HG03066 (cell line): ENCODE measurements at regions not wholly inside any gene's neighbourhood (a gene's known extent, or its start where the extent isn't known, plus 50 kb on each side); places are given as distances from the start of the nearest gene placed in this dataset.
"Not testable (repeated sequence)": the region's sequence is repeated elsewhere in the genome, so short reads cannot be mapped to it uniquely, and the experiment has no call there.

ENCODE experiments used
- ATAC-seq: cut with Tn5 transposase; IDR thresholded peaks from one replicate; pipeline ENCODE4 v1.9.1; 2021; ENCODE audit warnings: low read depth; ENCODE audit not compliant: unreplicated experiment

DNA sequence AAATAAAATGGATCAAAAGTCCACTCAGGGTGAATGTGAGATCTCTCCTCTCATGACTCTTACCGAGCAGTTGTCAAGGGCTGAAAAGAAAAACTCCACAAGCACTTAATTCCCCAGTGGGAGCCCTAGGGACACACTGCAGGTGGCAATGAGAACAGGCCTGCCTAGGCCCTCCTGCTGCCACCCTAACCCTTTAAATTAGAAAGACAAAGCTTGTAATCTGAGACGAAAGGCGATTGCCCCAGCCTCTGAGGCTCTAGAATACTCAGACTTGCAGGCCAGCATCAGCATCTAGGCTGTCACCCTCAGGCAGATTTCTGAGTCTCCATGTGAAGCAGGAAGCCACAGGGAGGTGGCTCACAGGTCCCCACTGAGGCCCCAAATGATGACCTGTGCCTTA is 457.0 kb upstream of the MYT1L start:
- no peak for ATAC-seq

DNA sequence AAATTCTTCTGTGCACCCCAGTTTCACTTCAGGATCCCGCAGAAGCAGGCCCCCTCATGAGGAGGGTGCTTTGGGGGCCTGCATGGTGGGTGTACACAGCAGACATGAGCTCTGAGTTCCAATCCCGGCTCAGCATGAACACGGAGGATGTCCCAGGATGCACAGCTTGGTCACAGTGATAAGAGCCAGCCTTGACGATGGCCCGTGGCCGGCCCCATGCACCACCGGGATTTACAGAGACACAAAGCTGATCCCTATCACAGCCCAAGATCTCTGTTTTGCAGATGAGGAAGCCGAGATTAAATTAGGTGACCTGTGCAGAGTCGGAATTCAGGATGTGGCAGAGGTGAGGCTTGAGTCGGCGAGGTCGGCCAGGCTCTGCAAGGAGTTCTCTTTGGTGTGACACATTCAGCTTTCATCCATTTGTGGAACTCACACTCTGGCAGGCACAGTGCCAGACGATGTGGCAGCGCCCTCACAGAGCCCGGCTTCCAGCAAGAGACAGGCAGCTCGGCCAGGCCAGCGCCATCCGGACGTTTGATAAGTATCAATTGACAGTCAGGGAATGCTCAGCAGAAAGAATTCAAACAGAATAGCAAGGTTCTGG is 456.3 kb upstream of the MYT1L start:
- ATAC-seq: no peak

DNA sequence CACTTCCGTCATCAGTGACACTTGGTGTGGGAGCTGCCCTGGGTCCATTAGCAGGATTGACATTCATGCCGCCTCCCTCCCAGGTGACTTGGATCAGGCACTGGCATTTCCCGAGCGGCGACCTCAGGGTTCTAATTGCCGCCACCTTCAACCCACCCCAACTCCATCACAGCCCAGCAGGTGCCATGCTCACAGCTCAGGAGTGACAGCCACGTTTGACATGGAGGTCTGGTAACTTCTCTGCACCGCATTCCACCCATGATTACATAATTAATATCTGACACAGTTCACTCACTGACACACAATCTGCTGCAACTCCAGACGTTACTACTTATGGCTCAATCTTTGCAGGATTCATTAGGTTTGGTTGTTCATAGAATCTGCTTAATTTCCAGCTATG is 450.9 kb upstream of the MYT1L start:
- ATAC-seq: no peak

DNA sequence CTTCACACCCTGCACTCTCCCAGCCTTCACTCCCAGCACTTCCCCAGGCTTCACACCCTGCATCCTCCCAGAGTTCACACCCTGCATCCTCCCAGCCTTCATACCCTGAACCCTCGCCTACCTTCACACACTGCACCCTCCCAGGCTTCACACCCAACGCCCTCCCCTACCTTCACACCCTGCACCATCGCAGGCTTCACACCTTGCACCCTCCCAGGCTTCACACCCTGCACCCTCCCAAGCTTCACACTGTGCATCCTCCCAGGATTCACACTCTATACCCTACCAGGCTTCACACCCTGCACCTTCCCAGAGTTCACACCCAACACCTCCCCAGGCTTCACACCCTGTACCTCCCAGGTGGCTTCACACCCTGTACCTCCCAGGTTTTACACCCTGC is 448.7 kb upstream of the MYT1L start:
- ATAC-seq: no peak

DNA sequence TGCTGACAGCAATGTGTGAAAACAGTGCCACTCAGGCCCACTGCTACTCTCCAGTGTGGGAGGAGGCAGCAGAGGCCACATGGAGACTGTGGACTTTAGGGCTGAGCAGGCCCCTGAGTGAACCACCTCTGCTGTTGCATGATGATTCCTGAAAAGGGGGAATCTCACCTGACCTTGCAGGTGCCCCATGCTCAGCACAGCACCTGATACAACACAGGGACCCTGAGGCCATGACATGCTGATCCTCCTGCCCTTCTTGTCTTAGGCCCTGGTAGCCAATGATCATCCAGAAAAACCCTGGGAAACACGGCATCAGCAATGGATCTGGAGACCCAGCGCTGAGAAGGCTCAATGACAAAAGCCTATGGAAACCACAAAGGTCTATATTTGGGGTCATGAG is 446.8 kb upstream of the MYT1L start:
- no peak for ATAC-seq

DNA sequence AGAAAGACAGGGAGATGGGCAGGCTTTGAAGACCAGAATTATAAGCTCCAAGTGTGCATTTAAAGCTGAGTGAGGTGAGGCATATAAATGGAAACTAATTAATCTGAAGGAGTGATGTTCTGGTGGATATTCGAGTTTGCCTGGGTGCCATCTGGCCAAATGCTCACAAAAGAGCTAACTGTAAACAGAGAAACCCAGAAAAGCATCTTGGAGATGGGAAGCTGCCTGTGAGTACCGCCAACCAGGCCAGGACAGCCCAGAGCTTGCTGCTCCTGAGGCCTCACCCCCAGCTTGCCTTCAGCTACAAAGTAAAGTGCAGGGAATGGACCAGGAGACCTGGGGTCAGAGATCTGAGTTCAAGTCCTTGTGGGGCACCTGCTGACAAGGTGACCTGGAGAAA is 446.1 kb upstream of the MYT1L start:
- ATAC-seq: no peak

DNA sequence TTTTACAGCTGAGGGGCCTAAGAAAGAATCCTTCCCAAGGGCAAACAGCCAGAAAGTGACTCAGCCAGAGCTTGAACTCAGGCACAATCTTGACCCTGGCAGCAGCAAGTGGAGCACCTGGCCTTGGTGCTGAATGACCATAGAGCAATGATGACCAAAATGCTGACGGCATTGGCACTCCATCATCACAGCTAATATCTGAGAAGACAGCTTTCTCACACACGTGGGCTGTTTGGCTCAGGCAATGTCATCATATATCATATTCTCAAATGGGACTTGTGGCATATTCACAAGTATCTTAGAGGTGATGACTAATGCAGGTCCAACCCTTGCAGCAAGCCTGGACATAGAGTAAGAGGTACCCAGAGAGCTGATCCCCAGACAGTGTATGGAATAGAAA is 443.9 kb upstream of the MYT1L start:
- no peak for ATAC-seq

DNA sequence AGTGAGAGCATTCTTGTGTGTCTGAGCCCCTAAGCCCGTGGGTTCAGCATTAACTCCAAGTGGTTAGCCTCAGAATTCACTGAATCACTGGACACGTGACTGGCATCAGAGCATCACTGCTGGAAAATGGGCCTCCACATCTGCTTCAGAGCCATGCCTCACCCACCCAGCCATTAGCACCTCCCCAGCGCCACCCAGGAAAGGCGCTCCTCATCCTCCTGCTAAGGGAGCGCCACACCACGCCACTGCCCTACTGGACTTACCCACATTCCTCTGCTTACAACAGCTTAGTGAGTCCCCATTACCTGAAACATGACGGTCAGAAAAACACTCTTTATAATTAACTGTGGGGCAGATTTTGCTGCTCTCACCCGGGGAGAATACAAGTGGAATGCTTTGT is 442.6 kb upstream of the MYT1L start:
- no peak for ATAC-seq

DNA sequence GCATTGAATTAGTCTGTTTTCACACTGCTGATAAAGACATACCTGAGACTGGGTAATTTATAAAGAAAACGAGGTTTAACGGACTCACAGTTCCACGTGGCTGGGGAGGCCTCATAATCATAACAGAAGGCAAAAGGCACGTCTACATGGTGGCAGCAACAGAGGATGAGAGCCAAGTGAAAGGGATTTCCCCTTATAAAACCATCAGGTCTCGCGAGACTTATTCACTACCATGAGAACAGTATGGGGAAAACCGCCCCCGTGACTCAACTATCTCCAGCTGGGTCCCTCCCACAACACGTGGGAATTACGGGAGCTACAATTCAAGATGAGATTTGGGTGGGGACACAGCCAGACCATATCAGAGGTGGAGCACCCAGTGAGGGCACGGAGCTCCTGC is 442.0 kb upstream of the MYT1L start:
- ATAC-seq: not testable (repeated sequence)

DNA sequence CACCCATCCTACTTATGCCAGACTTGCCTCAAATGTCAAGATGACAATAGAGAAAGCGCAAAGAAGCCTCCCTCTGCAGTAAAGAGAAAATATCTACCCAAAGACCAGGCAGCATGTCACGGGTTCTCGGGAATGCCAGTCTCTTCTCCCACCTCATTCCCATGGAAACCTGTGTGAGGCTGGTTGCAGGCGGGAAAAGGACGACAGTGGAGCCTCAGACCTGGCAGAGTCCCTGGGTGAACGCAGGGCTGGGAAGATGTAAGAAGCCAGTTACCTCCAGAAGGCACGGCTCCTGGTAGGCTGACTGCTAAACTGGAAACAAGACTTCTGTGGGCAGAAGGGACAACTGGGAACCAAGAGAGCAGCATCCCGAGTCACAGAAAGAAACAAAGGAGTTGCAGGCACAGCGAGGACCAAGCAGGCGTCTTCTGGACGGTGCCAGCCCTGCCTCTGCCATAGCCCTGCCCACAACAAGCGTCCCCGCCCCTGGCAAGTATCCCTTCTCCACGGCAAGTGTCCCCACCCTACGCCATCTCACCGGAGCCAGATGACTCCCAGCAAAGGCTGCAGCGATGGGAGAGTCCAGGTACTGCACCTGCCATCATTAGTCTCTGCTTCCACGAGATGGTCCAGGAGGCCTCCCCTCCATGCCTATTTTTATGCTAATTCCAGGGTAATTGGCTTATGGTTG is 440.8 kb upstream of the MYT1L start:
- ATAC-seq: no peak

DNA sequence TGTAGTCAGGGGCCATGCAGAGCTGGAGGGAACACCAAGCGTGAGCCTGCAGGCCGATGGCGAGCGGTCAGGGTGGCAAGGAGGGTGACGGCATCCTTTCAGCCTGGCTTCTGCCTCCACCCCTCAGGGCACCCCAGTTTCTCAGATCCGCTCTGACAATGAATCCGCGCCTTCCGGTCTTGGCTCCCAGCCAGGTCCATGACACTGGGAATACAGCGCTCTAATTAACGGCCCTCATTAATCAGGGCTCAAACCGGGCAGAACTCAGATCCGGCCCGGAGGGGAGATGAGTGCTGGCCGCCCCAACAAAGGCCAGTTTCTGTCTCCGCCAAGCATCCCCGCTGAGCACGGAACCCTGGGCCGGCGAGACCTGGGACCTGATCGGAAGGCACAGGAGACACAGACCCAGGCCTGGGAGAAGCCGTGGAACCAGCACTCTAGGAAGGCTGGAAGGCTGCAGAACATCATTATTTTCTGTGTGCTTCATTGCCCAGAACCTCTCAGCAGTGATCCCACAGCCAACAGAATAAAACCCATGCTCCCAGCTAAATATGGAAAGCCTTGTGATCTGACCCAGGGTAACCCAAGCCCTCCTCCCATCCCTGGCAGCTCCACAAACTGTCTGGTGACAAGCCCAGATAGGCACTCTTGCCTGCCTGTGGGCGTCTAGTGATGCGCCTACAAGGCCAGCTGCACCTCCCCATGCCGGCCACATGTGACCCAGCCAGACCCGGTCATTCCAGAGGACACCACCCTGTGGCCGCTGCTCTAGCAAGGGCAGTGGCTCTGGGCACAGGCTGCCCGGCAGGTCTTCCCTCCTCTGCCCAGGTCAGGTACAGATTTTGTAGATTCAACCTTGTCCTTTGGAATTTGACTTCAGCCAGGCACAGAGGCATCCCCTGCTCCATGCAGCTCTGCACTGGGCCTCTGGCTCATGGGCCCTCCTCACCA is 438.7 kb upstream of the MYT1L start:
- no peak for ATAC-seq

DNA sequence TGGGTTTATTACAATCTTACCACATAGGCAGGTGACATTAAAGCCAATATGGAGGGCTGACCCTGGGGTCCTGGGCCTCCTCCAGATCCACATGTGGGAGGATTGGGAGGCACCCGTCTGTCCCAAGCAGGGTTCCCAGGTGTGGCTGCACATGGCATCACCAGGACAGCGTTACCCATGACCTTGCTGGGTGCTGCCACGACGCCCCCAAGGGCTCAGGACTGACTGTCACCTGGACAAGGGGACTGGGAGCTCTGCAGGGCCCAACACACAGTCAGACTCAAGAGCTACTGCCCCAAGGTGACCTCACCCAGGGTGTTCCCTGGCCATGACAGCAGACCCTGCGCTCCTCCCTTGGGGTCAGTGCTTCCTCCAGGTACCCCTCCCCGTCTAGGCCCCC is 437.4 kb upstream of the MYT1L start:
- no peak for ATAC-seq

DNA sequence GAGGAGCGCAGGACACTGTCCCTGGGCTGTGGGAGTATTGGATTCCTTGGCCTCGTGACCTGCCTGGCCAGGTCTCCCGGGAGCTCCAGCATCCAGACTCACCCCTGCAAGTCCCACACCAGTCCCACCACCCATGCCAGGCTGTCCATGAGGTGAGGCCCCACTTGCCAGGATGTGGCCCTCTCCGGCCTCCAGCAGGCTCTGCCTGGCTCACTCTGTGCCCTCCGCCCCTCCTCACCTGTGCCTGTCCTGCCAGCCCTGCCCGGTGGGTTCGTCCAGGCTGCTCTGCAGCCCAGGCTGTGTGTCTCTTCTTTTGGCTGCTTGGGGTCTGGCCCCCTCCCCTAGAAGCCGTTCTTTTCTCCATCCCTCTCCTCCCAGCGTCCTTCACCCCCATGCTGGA is 436.8 kb upstream of the MYT1L start:
- ATAC-seq: no peak

DNA sequence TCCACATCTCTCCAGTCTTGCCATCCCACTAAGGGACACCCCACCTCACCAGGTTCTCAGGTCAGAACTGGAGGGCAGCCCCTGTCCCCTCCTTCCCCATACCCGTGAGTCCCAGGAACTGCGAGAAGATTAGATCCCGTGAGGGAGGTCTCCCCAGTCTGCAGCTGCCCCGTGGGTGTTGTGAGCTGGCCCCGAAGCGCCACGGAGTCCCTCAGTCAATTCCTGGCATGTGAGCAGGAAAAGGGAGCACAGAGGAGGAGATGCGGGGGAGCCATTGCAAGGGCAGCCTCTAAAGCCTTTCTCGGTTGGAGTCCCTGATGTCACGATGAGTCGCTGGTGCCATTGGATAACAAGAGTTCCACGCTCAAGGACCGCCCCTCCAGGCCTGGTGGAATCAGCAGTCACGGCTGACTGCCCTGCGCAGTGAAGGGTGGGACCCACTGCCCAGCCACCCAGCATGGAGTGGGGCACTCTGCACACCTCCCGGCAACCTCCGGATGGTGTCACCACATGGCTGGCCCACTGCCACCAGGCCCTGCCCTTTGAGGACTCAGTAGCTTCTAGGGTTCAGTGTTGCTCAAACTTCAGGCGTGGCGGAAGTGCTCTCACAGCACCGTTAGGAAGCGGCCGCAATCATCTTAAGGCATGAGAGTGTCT is 434.9 kb upstream of the MYT1L start:
- no peak for ATAC-seq

DNA sequence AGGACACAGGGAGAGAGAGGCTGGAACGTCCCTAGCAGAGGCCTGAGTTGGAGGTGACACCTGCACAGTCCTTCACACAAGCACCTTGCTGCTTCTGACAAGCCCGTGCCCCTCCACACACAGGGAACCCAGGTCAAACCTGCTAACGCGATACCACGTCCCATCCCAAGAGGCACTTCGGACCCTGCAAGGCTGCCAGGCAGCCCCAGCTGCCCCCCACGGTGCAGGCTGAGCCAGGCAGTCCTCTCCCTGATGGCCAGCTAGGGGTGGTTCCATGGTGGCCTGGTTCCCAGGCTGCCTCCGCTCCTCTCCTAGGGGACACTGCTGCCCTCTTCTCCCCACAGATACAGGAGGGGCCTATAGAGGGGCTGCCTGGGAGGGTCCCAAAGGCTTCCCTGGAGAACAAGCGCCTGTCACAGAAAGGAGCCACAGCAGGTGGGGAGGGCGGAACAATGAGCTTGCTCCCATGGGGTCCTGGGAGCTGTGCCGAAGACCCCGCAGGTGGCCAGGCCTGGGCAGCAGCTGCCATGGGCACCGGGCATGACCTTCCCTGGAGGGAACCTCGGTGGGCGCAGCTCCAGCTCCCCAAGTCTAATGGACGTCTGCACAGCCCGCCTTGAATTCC is 434.2 kb upstream of the MYT1L start:
- ATAC-seq: no peak

DNA sequence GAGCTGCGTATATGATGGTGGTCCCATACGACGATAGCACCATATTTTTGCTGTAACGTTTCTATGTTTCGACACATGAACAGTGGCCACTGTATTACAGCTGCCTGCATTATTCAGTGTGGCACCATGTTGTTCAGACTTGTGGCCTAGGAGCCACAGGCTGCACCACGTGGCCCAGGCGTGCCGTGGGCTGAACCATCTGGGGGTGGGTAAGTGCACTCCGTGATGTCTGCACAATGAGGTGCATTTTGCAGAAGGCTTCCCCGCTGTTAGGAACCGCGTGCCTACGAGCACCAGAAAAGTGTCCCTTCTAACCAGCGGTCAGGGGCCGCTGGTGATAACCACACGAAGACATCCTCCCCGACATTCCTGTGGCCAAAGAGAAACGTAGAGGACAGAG is 433.7 kb upstream of the MYT1L start:
- no peak for ATAC-seq

DNA sequence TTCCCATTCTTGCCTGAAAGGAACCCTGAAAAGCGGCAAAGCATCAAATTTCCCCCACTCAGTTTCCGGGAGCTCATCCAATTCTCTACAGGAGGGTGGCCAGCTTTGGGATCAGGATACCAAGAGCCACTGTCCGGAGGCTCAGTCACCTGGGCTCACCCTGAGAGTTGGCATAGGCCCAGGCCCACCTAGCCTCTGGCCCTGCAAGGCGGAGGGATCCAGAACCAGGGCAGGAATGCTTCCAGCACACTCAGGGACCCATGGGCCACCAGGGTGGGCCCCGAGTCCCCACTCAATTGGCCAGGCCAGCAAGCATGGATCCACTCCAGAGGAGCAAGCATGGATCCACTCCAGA is 432.9 kb upstream of the MYT1L start:
- ATAC-seq: no peak

DNA sequence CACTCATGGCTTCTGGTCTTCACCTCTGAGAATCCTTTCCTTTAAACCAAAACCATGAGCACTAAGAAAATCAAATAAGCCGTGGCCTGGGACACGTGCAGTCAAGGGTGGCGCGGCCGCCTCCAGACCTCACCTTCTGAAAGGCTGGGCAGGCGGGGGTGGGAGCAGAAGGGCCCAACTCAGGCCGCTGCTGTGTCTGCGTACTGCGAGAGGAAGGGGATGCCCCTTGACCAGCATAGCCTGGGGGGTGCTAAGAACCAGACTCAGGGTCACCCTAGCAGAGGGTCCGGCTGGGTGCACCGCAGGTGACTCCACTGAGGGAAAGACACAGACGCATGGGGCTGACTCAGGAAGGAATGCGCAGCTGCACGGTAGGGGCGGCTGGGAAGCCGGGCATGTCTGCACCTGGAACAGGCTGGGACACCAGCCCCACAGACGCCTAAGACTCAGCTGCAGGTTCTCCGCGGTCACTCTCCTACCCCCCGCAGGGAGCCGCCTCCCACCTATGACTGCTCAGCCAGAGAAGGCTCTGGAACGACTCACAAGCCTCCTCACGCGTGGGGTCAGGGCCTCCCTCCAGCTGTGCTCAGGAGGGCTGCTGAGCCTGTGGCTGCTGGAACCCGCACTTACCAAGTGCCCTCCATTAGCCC is 432.4 kb upstream of the MYT1L start:
- no peak for ATAC-seq

DNA sequence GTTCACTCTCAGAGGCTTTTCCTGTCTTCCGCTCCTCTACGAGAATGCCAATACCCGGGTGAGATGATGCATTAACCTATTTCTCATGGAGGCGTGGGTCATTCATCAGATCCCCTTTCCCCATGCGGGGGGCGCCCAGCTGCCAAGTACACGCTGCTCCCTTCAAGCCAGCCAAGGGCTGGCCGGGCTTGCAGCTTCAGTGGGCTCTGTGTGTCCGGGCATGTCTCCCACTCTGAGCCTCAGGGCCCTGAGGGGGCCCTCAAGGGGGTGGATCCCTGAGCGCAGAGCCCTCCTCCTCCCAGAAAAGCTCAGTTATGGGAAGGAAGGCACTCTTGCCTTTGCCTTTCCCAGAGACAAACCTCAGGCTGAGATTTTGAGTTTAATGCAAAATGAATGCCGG is 431.8 kb upstream of the MYT1L start:
- no peak for ATAC-seq

DNA sequence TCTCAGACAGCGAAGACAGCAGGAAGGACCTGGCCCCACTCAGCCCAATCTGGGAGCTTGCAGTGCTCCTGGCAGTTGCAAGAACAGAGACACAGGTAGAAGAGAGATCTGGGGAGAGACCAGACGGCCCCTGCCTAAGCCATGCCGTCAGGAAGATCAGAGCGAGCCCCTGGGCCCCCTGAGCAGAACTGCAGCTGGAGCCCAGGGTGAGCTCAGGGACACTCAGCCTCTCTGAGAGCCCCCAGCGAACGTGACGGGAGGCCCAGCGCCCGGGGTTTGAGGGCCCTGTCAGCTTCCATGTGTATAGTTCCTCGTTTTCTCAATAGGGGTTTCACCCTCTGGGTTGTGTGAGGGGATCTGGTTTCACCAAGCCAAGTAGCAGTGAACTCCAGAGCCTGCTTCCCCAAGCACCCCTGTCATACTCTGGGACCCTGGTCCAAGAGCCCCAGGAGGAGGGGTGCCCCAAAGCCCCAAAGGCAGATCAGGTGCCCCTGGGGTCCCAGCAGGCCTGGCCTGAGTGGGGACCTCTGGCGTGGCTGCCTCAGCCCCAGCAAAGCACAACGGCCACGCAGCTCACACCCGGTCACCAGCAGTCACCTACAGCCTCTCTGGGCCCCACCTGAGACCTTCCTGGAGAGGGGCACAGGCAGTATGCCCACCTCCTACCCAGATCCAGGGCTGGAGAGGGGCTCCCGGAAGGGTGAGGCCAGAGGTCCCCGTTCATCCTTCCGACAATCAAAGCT is 431.3 kb upstream of the MYT1L start:
- no peak for ATAC-seq
